ENCODE measurements at regions not wholly inside any gene's neighbourhood (a gene's known extent, or its start where the extent isn't known, plus 50 kb on each side); places are given as distances from the start of the nearest gene placed in this dataset.
A peak's percentile ranks its signal among the peaks of the same experiment; 100 is the strongest.

DNA sequence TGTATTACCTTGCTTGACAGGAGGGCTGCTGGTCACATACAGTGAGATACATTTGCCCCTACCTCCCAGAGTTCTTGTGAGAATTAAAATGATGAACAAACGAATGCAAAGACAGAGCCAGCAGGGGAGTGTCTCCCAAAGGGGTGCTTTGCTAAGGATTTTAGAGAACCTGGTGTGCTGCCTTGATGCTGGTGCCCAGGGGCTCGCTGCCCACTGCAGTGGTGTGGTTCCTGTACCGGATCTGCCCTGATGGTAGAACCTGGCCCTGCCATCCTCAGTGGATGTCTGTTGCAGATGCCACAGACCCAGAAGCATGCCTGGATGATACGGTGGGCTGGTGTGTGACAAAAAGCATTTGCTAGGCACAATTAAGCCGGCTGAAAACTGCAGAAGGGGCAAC, 414.8 kb upstream of the HS6ST1 start:
- ATAC-seq (no peak), DNase-seq (no peak)
- Histone ChIP-seq H3K4me3 (no peak overlapping the region), H3K36me3 (no peaks in the 10 kb centered on the region), H3K27me3 (no peaks in the 10 kb centered on the region), H3K4me1 (peaks cover 0 to 13% (median 0%) of the 10 kb centered on the region in 4 donors), H3K27ac (no peak overlapping the region), H3K9me3 (no peaks in the 10 kb centered on the region)
- 55% methylated on average over 2 of the region's 5 CpGs for WGBS (ENCODE audit: insufficient coverage, low coverage, low lambda C conversion rate, missing lambda C conversion rate)
- TF ChIP-seq, protein P1, sequence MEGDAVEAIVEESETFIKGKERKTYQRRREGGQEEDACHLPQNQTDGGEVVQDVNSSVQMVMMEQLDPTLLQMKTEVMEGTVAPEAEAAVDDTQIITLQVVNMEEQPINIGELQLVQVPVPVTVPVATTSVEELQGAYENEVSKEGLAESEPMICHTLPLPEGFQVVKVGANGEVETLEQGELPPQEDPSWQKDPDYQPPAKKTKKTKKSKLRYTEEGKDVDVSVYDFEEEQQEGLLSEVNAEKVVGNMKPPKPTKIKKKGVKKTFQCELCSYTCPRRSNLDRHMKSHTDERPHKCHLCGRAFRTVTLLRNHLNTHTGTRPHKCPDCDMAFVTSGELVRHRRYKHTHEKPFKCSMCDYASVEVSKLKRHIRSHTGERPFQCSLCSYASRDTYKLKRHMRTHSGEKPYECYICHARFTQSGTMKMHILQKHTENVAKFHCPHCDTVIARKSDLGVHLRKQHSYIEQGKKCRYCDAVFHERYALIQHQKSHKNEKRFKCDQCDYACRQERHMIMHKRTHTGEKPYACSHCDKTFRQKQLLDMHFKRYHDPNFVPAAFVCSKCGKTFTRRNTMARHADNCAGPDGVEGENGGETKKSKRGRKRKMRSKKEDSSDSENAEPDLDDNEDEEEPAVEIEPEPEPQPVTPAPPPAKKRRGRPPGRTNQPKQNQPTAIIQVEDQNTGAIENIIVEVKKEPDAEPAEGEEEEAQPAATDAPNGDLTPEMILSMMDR (IDR thresholded peaks at IDR 0.05): no peak
- TF ChIP-seq POLR2A (IDR thresholded peaks at IDR 0.05): no peak
- intact Hi-C loops (cut with DNase I): no loop called here

- intact Hi-C loops (cut with DNase I): no loop called here
- DNase-seq (peak in 2 of 3 donors; percentile 54 to 55), ATAC-seq (peak; percentile 45 to 60 (median 53))
- Histone ChIP-seq H3K4me1 (peaks cover 0 to 13% (median 0%) of the 10 kb centered on the region in 4 donors), H3K27me3 (no peaks in the 10 kb centered on the region), H3K36me3 (no peaks in the 10 kb centered on the region), H3K4me3 (no peak overlapping the region), H3K27ac (no peak overlapping the region), H3K9me3 (no peaks in the 10 kb centered on the region)
- TF ChIP-seq, protein P1 (IDR thresholded peaks at IDR 0.05): no peak
- no peak for TF ChIP-seq POLR2A (IDR thresholded peaks at IDR 0.05)
- WGBS (ENCODE audit: insufficient coverage, low coverage, low lambda C conversion rate, missing lambda C conversion rate): 37% methylated on average over 12 of the region's 37 CpGs
Observed at GRCh38 chr2:128734521-128735295, 416.0 kb upstream of the HS6ST1 start.

- TF ChIP-seq, protein P1 (IDR thresholded peaks at IDR 0.05): no peak
- no peak for TF ChIP-seq POLR2A (IDR thresholded peaks at IDR 0.05)
- DNase-seq: no peak
- Histone ChIP-seq H3K36me3 (no peaks in the 10 kb centered on the region), H3K27ac (no peak overlapping the region), H3K27me3 (no peaks in the 10 kb centered on the region), H3K4me1 (peaks cover 0 to 13% (median 0%) of the 10 kb centered on the region in 4 donors), H3K9me3 (no peaks in the 10 kb centered on the region), H3K4me3 (no peak overlapping the region)
- intact Hi-C loops (cut with DNase I): no loop called here
- WGBS (ENCODE audit: insufficient coverage, low coverage, low lambda C conversion rate, missing lambda C conversion rate): 52% methylated on average over 6 of the region's 26 CpGs
- no peak for ATAC-seq
Observed at GRCh38 chr2:128735296-128735960, 416.8 kb upstream of the HS6ST1 start.

GRCh38 chr2:128736046-128736688, 417.5 kb upstream of the HS6ST1 start:
- DNase-seq: no peak
- peak overlapping the region in 2 of 3 donors; percentile 29 to 51 for H3K4me3 ChIP-seq
- H3K27me3 ChIP-seq: no peaks in the 10 kb centered on the region
- H3K27ac ChIP-seq: no peak overlapping the region
- H3K9me3 ChIP-seq: no peaks in the 10 kb centered on the region
- H3K36me3 ChIP-seq: no peaks in the 10 kb centered on the region
- no peak for ATAC-seq
- peaks cover 0 to 13% (median 0%) of the 10 kb centered on the region in 4 donors for H3K4me1 ChIP-seq
- no peak for TF ChIP-seq POLR2A (IDR thresholded peaks at IDR 0.05)
- TF ChIP-seq, protein P1 (IDR thresholded peaks at IDR 0.05): no peak
- 44% methylated on average over 10 of the region's 16 CpGs for WGBS (ENCODE audit: insufficient coverage, low coverage, low lambda C conversion rate, missing lambda C conversion rate)
- intact Hi-C loops (cut with DNase I): no loop called here

Data from right lobe of liver (tissue), 6 donors.